ENCODE measurements at regions not wholly inside any gene's neighbourhood (a gene's known extent, or its start where the extent isn't known, plus 50 kb on each side); places are given as distances from the start of the nearest gene placed in this dataset.

DNA sequence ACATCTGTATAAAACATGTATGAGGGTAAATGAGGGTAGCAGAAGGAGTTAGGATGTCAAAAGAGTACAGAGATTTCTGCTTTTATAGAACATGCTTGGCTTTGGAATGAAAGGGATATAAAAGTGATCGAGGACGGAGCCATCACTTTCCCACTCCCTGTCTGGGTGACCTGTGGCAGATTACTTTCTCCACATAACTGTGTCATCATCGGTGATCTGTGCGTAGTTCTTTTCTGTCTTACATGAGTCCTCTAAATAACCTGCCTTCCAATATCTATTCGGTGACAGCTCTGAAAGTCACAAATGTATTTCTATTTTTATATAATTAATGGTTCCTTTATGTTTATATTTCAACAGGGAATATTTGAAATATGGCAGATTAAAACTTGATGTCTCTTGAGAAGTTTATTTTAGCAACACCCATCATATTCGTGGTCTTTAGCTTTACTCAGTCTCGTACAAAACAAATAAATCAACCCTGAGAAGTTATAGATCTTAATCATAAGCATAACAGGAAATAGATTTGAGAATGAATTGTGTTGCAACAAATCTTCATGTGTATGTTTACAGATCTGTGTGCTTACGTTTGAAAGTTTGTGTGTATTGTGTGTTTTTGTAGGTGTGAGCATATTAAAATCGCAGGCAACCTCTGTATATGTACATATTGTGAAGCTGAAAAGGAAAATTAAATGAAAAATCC, 1094.3 kb downstream of the EFNB2 start:
- H3K4me1 ChIP-seq (ENCODE audit: control insufficient read depth, insufficient read depth, low read length) = no peaks in the 10 kb centered on the region
- no CpG with 5 or more reads among the region's 9 CpGs for WGBS (ENCODE audit: insufficient coverage)
- no peak overlapping the region for H3K27ac ChIP-seq (ENCODE audit: low read depth, low read length)
- no peaks in the 10 kb centered on the region for H3K36me3 ChIP-seq (ENCODE audit: control insufficient read depth, insufficient read depth, low read length)
- H3K4me3 ChIP-seq (ENCODE audit: low read depth, low read length) = no peak overlapping the region
- H3K9me3 ChIP-seq (ENCODE audit: control insufficient read depth, insufficient read depth, low read length) = no peaks in the 10 kb centered on the region
- H3K27me3 ChIP-seq (ENCODE audit: control insufficient read depth, insufficient read depth, low read length) = no peaks in the 10 kb centered on the region
- peak in 1 of 6 donors; percentile 6 for DNase-seq (ENCODE audit: low read depth in 4 of 6, low spot score in 6 of 6)

DNA sequence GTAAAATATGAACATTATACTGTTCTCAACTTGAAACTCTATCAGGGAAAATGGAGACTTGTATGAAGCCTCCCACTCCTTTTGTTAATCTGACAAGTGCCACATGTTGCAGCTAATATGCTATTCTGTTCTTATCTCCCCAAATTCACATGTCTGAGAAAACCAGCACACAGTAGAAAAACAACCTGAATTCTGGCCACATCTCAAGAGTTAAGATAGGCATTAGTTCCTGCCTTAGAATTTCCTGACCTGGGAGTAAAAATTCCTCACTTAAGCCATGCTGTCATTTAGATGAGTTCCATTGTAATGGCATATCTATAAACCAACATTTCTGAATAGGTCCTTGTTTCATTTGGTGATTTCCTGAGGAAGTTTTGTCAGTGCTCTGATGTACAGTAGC, 1098.5 kb downstream of the EFNB2 start:
- H3K4me3 ChIP-seq (ENCODE audit: low read depth, low read length) = no peak overlapping the region
- H3K36me3 ChIP-seq (ENCODE audit: control insufficient read depth, insufficient read depth, low read length) = no peaks in the 10 kb centered on the region
- no peak overlapping the region for H3K27ac ChIP-seq (ENCODE audit: low read depth, low read length)
- no peak for DNase-seq (ENCODE audit: low read depth in 4 of 6, low spot score in 6 of 6)
- H3K27me3 ChIP-seq (ENCODE audit: control insufficient read depth, insufficient read depth, low read length) = no peaks in the 10 kb centered on the region
- no peaks in the 10 kb centered on the region for H3K9me3 ChIP-seq (ENCODE audit: control insufficient read depth, insufficient read depth, low read length)
- H3K4me1 ChIP-seq (ENCODE audit: control insufficient read depth, insufficient read depth, low read length) = no peaks in the 10 kb centered on the region

DNA sequence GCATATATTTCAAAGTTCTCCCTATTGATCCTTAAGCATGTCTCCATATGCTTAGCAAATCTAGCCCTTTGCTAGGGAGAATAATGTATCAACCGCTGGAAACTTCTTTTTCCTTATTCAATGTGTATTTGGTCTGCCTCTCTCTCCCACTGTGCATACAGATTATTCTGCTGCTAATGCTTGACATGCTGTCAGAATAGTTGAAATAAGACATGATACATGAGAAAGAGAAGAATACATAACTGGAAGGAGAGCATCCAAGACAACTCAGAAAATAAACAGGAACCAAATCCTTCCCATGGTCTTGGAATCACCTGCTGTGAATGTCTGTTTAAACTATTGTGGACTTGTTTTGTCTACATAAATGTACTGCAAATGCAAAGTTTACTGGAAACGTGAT, 1103.0 kb downstream of the EFNB2 start:
- no peaks in the 10 kb centered on the region for H3K36me3 ChIP-seq (ENCODE audit: control insufficient read depth, insufficient read depth, low read length)
- no CpG with 5 or more reads among the region's 2 CpGs for WGBS (ENCODE audit: insufficient coverage)

DNA sequence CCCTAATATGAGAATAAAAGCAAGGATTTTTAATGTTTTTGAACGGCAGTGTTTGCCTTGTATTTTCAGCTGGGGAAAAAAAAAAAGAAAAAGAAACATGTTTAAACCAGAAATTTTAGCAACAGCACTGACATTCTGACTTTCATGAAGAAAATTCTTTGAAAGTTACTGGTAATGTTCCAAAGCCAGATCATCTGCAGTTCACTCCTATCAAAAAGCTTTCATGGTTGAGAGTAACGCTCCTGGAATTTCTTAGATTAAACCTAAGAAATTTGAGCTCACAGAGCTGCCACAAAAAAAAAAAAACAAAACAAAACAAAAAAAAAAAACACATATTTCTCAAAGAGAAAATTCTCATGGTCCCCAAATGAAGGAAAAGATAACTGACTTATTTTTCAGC, 1106.7 kb downstream of the EFNB2 start:
- no peak for DNase-seq (ENCODE audit: low read depth in 4 of 6, low spot score in 6 of 6)
- no peaks in the 10 kb centered on the region for H3K4me1 ChIP-seq (ENCODE audit: control insufficient read depth, insufficient read depth, low read length)
- WGBS (ENCODE audit: insufficient coverage) = no CpG with 5 or more reads among the region's 2 CpGs
- no peaks in the 10 kb centered on the region for H3K36me3 ChIP-seq (ENCODE audit: control insufficient read depth, insufficient read depth, low read length)
- no peak overlapping the region for H3K27ac ChIP-seq (ENCODE audit: low read depth, low read length)
- no peaks in the 10 kb centered on the region for H3K27me3 ChIP-seq (ENCODE audit: control insufficient read depth, insufficient read depth, low read length)
- H3K4me3 ChIP-seq (ENCODE audit: low read depth, low read length) = no peak overlapping the region
- H3K9me3 ChIP-seq (ENCODE audit: control insufficient read depth, insufficient read depth, low read length) = no peaks in the 10 kb centered on the region

More for the DNA sequence above, 1103.0 kb downstream of the EFNB2 start:
- no peaks in the 10 kb centered on the region for H3K9me3 ChIP-seq (ENCODE audit: control insufficient read depth, insufficient read depth, low read length)
- no peaks in the 10 kb centered on the region for H3K27me3 ChIP-seq (ENCODE audit: control insufficient read depth, insufficient read depth, low read length)
- H3K4me1 ChIP-seq (ENCODE audit: control insufficient read depth, insufficient read depth, low read length) = no peaks in the 10 kb centered on the region
- no peak for DNase-seq (ENCODE audit: low read depth in 4 of 6, low spot score in 6 of 6)
- H3K27ac ChIP-seq (ENCODE audit: low read depth, low read length) = no peak overlapping the region
- H3K4me3 ChIP-seq (ENCODE audit: low read depth, low read length) = no peak overlapping the region

DNA sequence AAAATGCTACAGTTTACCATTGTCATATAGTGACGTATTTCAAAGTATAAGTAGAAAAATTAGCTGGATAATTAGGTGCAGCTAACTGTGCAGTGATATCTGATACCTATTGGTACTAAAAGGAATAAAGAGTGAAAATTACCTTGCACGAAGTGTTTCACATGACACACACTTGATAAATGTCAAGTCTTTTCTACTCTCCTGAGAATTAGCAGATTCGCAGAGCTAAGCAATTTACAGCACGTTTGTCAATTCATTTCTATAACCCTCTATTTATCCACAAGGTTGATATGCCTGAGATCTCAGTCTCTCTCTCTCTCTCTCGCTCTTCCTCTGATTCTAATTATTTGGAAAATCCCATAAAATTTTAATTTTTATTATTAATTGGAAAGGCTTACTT, 1109.0 kb downstream of the EFNB2 start:
- Histone ChIP-seq H3K27me3 (ENCODE audit: control insufficient read depth, insufficient read depth, low read length) (no peaks in the 10 kb centered on the region), H3K4me3 (ENCODE audit: low read depth, low read length) (no peak overlapping the region), H3K36me3 (ENCODE audit: control insufficient read depth, insufficient read depth, low read length) (no peaks in the 10 kb centered on the region), H3K9me3 (ENCODE audit: control insufficient read depth, insufficient read depth, low read length) (no peaks in the 10 kb centered on the region), H3K4me1 (ENCODE audit: control insufficient read depth, insufficient read depth, low read length) (no peaks in the 10 kb centered on the region), H3K27ac (ENCODE audit: low read depth, low read length) (no peak overlapping the region)
- WGBS (ENCODE audit: insufficient coverage) = 73% methylated on average over 2 of the region's 5 CpGs
- DNase-seq (ENCODE audit: low read depth in 4 of 6, low spot score in 6 of 6) = peak in 1 of 6 donors; percentile 17

DNA sequence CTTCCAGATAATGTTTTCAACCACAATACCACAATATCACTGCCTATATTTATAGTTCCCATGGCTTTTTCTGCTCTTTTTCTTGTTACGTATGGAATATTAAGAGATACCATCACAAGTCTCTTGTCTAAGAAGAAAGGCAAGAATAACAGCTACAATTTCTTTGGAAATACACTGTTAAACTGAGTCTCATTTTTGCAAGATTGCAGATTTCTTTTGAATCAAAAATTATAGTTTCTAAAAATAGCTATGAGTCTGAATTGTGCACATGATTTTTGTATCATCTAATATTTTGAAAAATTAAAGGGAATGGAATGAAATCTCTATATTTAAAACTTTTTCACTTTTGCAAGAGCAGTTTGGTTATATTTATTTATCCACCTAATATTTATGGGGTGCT, 1120.8 kb downstream of the EFNB2 start:
- H3K27ac ChIP-seq (ENCODE audit: low read depth, low read length) = no peak overlapping the region
- no CpG with 5 or more reads among the region's 1 CpG for WGBS (ENCODE audit: insufficient coverage)
- no peaks in the 10 kb centered on the region for H3K9me3 ChIP-seq (ENCODE audit: control insufficient read depth, insufficient read depth, low read length)
- H3K4me3 ChIP-seq (ENCODE audit: low read depth, low read length) = no peak overlapping the region
- H3K36me3 ChIP-seq (ENCODE audit: control insufficient read depth, insufficient read depth, low read length) = no peaks in the 10 kb centered on the region
- DNase-seq (ENCODE audit: low read depth in 4 of 6, low spot score in 6 of 6) = no peak
- no peaks in the 10 kb centered on the region for H3K27me3 ChIP-seq (ENCODE audit: control insufficient read depth, insufficient read depth, low read length)
- H3K4me1 ChIP-seq (ENCODE audit: control insufficient read depth, insufficient read depth, low read length) = no peaks in the 10 kb centered on the region

DNA sequence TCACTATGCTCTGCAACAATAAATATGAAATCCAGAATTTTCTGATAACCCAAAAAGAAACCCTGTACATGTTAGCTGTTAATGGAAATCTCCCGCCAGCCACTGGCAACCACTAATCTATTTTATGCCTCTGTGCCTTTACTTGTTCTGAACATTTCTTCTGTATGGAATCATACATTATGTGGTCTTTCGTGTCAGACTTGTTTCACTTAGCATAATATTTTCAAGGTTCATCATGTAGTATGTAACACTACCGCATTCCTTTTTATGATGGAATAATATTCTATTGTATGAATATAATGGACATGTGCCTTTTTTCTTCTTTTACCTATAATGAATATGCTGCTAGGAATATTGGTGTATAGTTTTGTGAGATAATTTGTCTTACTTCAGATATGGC, 1123.3 kb downstream of the EFNB2 start:
- Histone ChIP-seq H3K4me3 (ENCODE audit: low read depth, low read length) (no peak overlapping the region), H3K27me3 (ENCODE audit: control insufficient read depth, insufficient read depth, low read length) (no peaks in the 10 kb centered on the region), H3K36me3 (ENCODE audit: control insufficient read depth, insufficient read depth, low read length) (no peaks in the 10 kb centered on the region), H3K27ac (ENCODE audit: low read depth, low read length) (no peak overlapping the region), H3K4me1 (ENCODE audit: control insufficient read depth, insufficient read depth, low read length) (no peaks in the 10 kb centered on the region), H3K9me3 (ENCODE audit: control insufficient read depth, insufficient read depth, low read length) (no peaks in the 10 kb centered on the region)
- no peak for DNase-seq (ENCODE audit: low read depth in 4 of 6, low spot score in 6 of 6)
- no CpG with 5 or more reads among the region's 3 CpGs for WGBS (ENCODE audit: insufficient coverage)

DNA sequence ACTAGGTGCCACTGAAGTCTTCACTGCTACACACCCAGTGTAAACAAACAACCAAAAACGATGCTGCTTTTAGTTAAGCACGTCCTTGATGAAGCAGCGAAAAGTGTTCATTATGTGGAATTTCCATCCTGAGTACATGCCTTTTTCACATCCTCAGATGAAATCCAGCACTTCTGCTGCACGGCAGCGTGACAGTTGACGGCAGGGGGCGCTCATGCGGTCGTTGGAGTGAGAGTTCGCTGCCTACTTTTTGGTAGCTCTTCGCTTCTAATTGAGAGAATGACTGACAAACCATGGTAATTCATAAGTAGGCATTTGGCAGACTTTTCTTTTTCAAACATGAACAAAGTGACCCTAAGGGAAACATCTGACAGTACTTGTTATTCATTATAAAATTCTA, 1124.9 kb downstream of the EFNB2 start:
- peak in 2 of 6 donors; percentile 42 to 62 for DNase-seq (ENCODE audit: low read depth in 4 of 6, low spot score in 6 of 6)
- Histone ChIP-seq H3K9me3 (ENCODE audit: control insufficient read depth, insufficient read depth, low read length) (no peaks in the 10 kb centered on the region), H3K27ac (ENCODE audit: low read depth, low read length) (no peak overlapping the region), H3K4me1 (ENCODE audit: control insufficient read depth, insufficient read depth, low read length) (no peaks in the 10 kb centered on the region), H3K27me3 (ENCODE audit: control insufficient read depth, insufficient read depth, low read length) (no peaks in the 10 kb centered on the region), H3K4me3 (ENCODE audit: low read depth, low read length) (no peak overlapping the region), H3K36me3 (ENCODE audit: control insufficient read depth, insufficient read depth, low read length) (no peaks in the 10 kb centered on the region)
- 25% methylated on average over 7 of the region's 11 CpGs for WGBS (ENCODE audit: insufficient coverage)

DNA sequence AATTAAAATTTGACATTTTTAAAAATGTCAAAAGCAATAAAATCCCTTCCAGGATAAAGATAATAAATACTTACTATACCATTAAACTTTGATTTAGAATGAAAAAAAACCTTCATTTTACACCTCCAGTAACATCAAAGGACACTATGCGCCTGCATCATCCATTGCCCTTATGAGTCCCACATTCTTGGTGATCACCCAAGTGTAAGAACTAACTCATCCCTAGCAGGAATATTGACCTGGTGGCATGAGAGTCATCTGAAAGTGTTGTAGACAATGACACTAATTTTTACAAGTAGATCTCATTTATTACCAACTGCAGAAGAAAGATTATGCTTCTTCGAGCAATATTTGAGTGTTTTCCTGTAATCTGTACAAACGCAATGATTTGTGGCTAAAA, 1128.9 kb downstream of the EFNB2 start:
- H3K4me3 ChIP-seq (ENCODE audit: low read depth, low read length) = no peak overlapping the region
- H3K9me3 ChIP-seq (ENCODE audit: control insufficient read depth, insufficient read depth, low read length) = no peaks in the 10 kb centered on the region
- H3K36me3 ChIP-seq (ENCODE audit: control insufficient read depth, insufficient read depth, low read length) = no peaks in the 10 kb centered on the region
- WGBS (ENCODE audit: insufficient coverage) = no CpG with 5 or more reads among the region's 3 CpGs
- H3K4me1 ChIP-seq (ENCODE audit: control insufficient read depth, insufficient read depth, low read length) = no peaks in the 10 kb centered on the region
- H3K27me3 ChIP-seq (ENCODE audit: control insufficient read depth, insufficient read depth, low read length) = no peaks in the 10 kb centered on the region
- H3K27ac ChIP-seq (ENCODE audit: low read depth, low read length) = no peak overlapping the region
- no peak for DNase-seq (ENCODE audit: low read depth in 4 of 6, low spot score in 6 of 6)

DNA sequence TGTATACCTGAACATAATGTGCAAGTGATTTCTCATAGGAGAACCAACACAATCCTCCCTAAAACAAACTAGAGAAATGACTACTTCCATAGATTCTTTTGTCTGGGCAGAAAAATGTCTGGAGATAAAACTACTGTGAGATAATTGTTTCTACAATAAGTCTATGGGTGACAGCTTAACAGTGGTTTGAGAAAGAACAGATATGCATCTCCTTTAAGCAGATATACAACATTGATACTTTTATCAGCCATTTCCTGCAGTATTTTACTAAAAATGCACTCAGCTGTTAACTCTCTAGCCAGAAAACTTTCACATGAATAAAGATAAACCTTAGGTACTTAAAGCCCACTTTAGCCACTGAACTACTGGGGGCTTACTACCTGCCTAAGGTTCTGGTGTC, 1132.4 kb downstream of the EFNB2 start:
- H3K4me1 ChIP-seq (ENCODE audit: control insufficient read depth, insufficient read depth, low read length) = no peaks in the 10 kb centered on the region

More for the DNA sequence above, 1132.4 kb downstream of the EFNB2 start:
- no peaks in the 10 kb centered on the region for H3K27me3 ChIP-seq (ENCODE audit: control insufficient read depth, insufficient read depth, low read length)
- no peaks in the 10 kb centered on the region for H3K36me3 ChIP-seq (ENCODE audit: control insufficient read depth, insufficient read depth, low read length)
- no peak for DNase-seq (ENCODE audit: low read depth in 4 of 6, low spot score in 6 of 6)
- no peaks in the 10 kb centered on the region for H3K9me3 ChIP-seq (ENCODE audit: control insufficient read depth, insufficient read depth, low read length)
- H3K4me3 ChIP-seq (ENCODE audit: low read depth, low read length) = no peak overlapping the region
- H3K27ac ChIP-seq (ENCODE audit: low read depth, low read length) = no peak overlapping the region
